ENCODE measurements at regions not wholly inside any gene's neighbourhood (a gene's known extent, or its start where the extent isn't known, plus 50 kb on each side); places are given as distances from the start of the nearest gene placed in this dataset.

- DNase-seq (ENCODE audit: low read depth) = no peak
Observed at GRCh38 chr1:192005976-192006375, 152.3 kb upstream of the RGS18 start.

- no peak for DNase-seq (ENCODE audit: low read depth)
Observed at GRCh38 chr1:192008281-192008825, 149.9 kb upstream of the RGS18 start.

GRCh38 chr1:192010406-192010805 lies 147.9 kb upstream of the RGS18 start:
- DNase-seq (ENCODE audit: low read depth) = peak; percentile 25

GRCh38 chr1:192011525-192011924 lies 146.7 kb upstream of the RGS18 start:
- DNase-seq (ENCODE audit: low read depth) = no peak

GRCh38 chr1:192022827-192023226 lies 135.4 kb upstream of the RGS18 start:
- DNase-seq (ENCODE audit: low read depth) = no peak

GRCh38 chr1:192024881-192025280 lies 133.4 kb upstream of the RGS18 start:
- no peak for DNase-seq (ENCODE audit: low read depth)

GRCh38 chr1:192038567-192038966 lies 119.7 kb upstream of the RGS18 start:
- no peak for DNase-seq (ENCODE audit: low read depth)

GRCh38 chr1:192045131-192045530 lies 113.1 kb upstream of the RGS18 start:
- DNase-seq (ENCODE audit: low read depth) = no peak

- no peak for DNase-seq (ENCODE audit: low read depth)
Observed at GRCh38 chr1:192053531-192053971, 104.7 kb upstream of the RGS18 start.

GRCh38 chr1:192057766-192058165 lies 100.5 kb upstream of the RGS18 start:
- DNase-seq (ENCODE audit: low read depth) = no peak

GRCh38 chr1:192059407-192059806 lies 98.9 kb upstream of the RGS18 start:
- no peak for DNase-seq (ENCODE audit: low read depth)

GRCh38 chr1:192061556-192061955 lies 96.7 kb upstream of the RGS18 start:
- no peak for DNase-seq (ENCODE audit: low read depth)

GRCh38 chr1:192065087-192065486 lies 93.2 kb upstream of the RGS18 start:
- no peak for DNase-seq (ENCODE audit: low read depth)

GRCh38 chr1:192066202-192066601 lies 92.1 kb upstream of the RGS18 start:
- DNase-seq (ENCODE audit: low read depth) = no peak

- DNase-seq (ENCODE audit: low read depth) = peak; percentile 3
Observed at GRCh38 chr1:192067360-192067759, 90.9 kb upstream of the RGS18 start.

GRCh38 chr1:192070213-192070612 lies 88.0 kb upstream of the RGS18 start:
- DNase-seq (ENCODE audit: low read depth) = no peak

GRCh38 chr1:192080684-192081083 lies 77.6 kb upstream of the RGS18 start:
- no peak for DNase-seq (ENCODE audit: low read depth)

GRCh38 chr1:192081359-192081758 lies 76.9 kb upstream of the RGS18 start:
- DNase-seq (ENCODE audit: low read depth) = no peak

- DNase-seq (ENCODE audit: low read depth) = no peak
Observed at GRCh38 chr1:192086644-192087043, 71.6 kb upstream of the RGS18 start.

GRCh38 chr1:192087334-192087733 lies 70.9 kb upstream of the RGS18 start:
- DNase-seq (ENCODE audit: low read depth) = no peak

- no peak for DNase-seq (ENCODE audit: low read depth)
Observed at GRCh38 chr1:192088496-192088895, 69.8 kb upstream of the RGS18 start.

GRCh38 chr1:192098001-192098400 lies 60.3 kb upstream of the RGS18 start:
- no peak for DNase-seq (ENCODE audit: low read depth)

- no peak for DNase-seq (ENCODE audit: low read depth)
Observed at GRCh38 chr1:192099328-192099727, 58.9 kb upstream of the RGS18 start.

- no peak for DNase-seq (ENCODE audit: low read depth)
Observed at GRCh38 chr1:192100686-192101468, 57.4 kb upstream of the RGS18 start.

Measured in iris pigment epithelial cell (primary cell).